ENCODE measurements at regions not wholly inside any gene's neighbourhood (a gene's known extent, or its start where the extent isn't known, plus 50 kb on each side); places are given as distances from the start of the nearest gene placed in this dataset.
"Not testable (repeated sequence)": the region's sequence is repeated elsewhere in the genome, so short reads cannot be mapped to it uniquely, and the experiment has no call there.

- FAIRE-seq: no peak
- POLR2A ChIA-PET: no interaction called here
These were observed 287.1 kb upstream of the SUCLG2 start for GRCh38 chr3:67941433-67942030.

DNA sequence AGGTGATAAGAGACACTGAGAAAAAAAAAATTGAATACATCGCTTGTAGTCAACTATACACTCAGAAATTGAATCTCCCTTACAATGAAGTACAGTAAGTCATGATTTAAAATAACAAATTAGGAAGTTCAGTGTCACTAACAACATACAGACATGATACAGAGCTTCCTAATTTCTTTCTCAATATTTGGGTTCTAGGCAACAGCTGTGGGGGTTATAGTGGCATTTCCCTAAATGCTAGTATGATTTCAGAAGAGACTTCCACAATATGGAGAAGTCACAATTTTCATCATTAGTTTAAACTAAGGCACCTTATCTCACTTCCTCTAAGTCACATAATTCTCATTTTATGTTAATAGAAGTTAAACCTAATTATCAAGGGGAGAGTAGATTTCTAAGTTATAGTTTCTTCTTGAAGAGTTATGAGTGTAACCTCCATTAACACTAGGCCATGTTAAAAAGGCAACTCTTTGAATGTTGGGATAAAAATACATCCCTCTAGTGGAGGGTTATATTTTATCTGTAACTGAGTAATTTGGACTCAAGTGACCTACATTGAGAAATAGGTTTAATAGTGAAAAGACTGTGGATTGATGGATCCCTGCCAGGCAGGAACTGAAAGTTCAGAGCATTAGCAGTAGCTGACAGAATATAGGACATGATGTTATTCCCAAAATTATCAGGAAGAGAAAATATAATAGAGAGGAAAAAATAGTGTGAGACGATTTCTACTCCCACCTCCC lies 286.0 kb upstream of the SUCLG2 start:
- no peak for TF ChIP-seq MAZ (IDR thresholded peaks at IDR 0.05; ENCODE audit: borderline replicate concordance, low read depth, low read length)
- no peak for TF ChIP-seq ZNF302 (CRISPR knock-in tag; IDR thresholded peaks at IDR 0.05)
- no peak for TF ChIP-seq RARB (CRISPR knock-in tag; IDR thresholded peaks at IDR 0.05)
- TF ChIP-seq EHF (CRISPR knock-in tag; IDR thresholded peaks at IDR 0.05): no peak
- TF ChIP-seq NFE2L2 (conservative IDR thresholded peaks at IDR 0.05; ENCODE audit: low read length): no peak
- no peak for TF ChIP-seq FOSB (CRISPR knock-in tag; IDR thresholded peaks at IDR 0.05)
- no peak for TF ChIP-seq SMC3 (IDR thresholded peaks at IDR 0.05)
- DNase-seq (ENCODE audit: low read depth in 1 of 2, low spot score in 1 of 2) (peak in 1 of 2 experiments; percentile 14), FAIRE-seq (no peak), ATAC-seq (peak in 1 of 2 experiments; percentile 47; a peak in 4 of 6 replicates)
- 44% methylated on average over 2 of the region's 2 CpGs for WGBS (ENCODE audit: missing lambda C conversion rate)
- no peak overlapping the region for H3K27ac ChIP-seq
- H3K4me2 ChIP-seq: 0 out of 3 replicates have a peak overlapping the region, but pooled peaks have one; percentile 13
- H3K4me3 ChIP-seq: no peak overlapping the region
- ChIA-PET POLR2A (no interaction called here), CTCF (interaction anchor here (0.8 kb wide), 1 partner anchor 51 kb away, joined by 3 read pairs; no protein-coding TSS in a partner anchor)
- H3K4me1 ChIP-seq: no peaks in the 10 kb centered on the region
- no peaks in the 10 kb centered on the region for H3K9me3 ChIP-seq

More at GRCh38 chr3:67941433-67942030, 287.1 kb upstream of the SUCLG2 start:
- Histone ChIP-seq H3K27ac (no peak overlapping the region), H3K9me3 (no peaks in the 10 kb centered on the region), H3K4me1 (no peaks in the 10 kb centered on the region), H3K4me3 (no peak overlapping the region), H3K4me2 (no peak overlapping the region)
- CTCF ChIA-PET: interaction anchor here (0.8 kb wide), 1 partner anchor 50 kb away, joined by 3 read pairs; no protein-coding TSS in a partner anchor
- DNase-seq (ENCODE audit: low read depth in 1 of 2, low spot score in 1 of 2): no peak
- TF ChIP-seq SREBF2 (IDR thresholded peaks at IDR 0.05) (no peak), MAZ (IDR thresholded peaks at IDR 0.05; ENCODE audit: borderline replicate concordance, low read depth, low read length) (no peak), EP300 (IDR thresholded peaks at IDR 0.05) (no peak), SMC3 (IDR thresholded peaks at IDR 0.05) (no peak), PHF8 (IDR thresholded peaks at IDR 0.05; ENCODE audit: borderline replicate concordance, low read depth) (no peak), RAD21 (conservative IDR thresholded peaks at IDR 0.05 in 1 of 2, IDR thresholded peaks at IDR 0.05 in 1 of 2) (no peak), CEBPB (IDR thresholded peaks at IDR 0.05) (no peak), GATA3 (IDR thresholded peaks at IDR 0.05; ENCODE audit: borderline replicate concordance) (no peak), NFE2L2 (conservative IDR thresholded peaks at IDR 0.05; ENCODE audit: low read length) (no peak), NR3C1 (IDR thresholded peaks at IDR 0.05) (no peak), EHF (CRISPR knock-in tag; IDR thresholded peaks at IDR 0.05) (no peak), FOXS1 (CRISPR knock-in tag; IDR thresholded peaks at IDR 0.05) (no peak), CBX8 (IDR thresholded peaks at IDR 0.05) (no peak), FOSB (CRISPR knock-in tag; IDR thresholded peaks at IDR 0.05) (no peak), HES2 (IDR thresholded peaks at IDR 0.05) (no peak), HOXB5 (CRISPR knock-in tag; IDR thresholded peaks at IDR 0.05) (no peak), POLR2AphosphoS2 (conservative IDR thresholded peaks at IDR 0.05; ENCODE audit: low read length) (no peak)
- ATAC-seq: no peak
- WGBS (ENCODE audit: missing lambda C conversion rate): 62% methylated on average over 3 of the region's 3 CpGs

- no peaks in the 10 kb centered on the region for H3K9me3 ChIP-seq
- CTCF ChIA-PET: no interaction called here
- ATAC-seq (no peak), FAIRE-seq (no peak), DNase-seq (ENCODE audit: low read depth in 1 of 2, low spot score in 1 of 2) (no peak)
- no peak overlapping the region for H3K4me2 ChIP-seq
- no peak overlapping the region for H3K27ac ChIP-seq
- H3K4me1 ChIP-seq: no peaks in the 10 kb centered on the region
- WGBS (ENCODE audit: missing lambda C conversion rate): 93% methylated on average over 1 of the region's 1 CpG
- TF ChIP-seq SMC3 (IDR thresholded peaks at IDR 0.05) (no peak), CHD4 (IDR thresholded peaks at IDR 0.05; ENCODE audit: borderline replicate concordance) (no peak), CBX8 (IDR thresholded peaks at IDR 0.05) (no peak)
- POLR2A ChIA-PET: no interaction called here
- H3K4me3 ChIP-seq: no peak overlapping the region
These were observed 283.2 kb upstream of the SUCLG2 start for GRCh38 chr3:67937498-67938118.

- FAIRE-seq; H3K4me2 ChIP-seq; H3K4me1 ChIP-seq; H3K4me3 ChIP-seq; ATAC-seq; CTCF ChIA-PET; H3K27ac ChIP-seq; POLR2A ChIA-PET; H3K9me3 ChIP-seq; DNase-seq (ENCODE audit: low read depth in 1 of 2, low spot score in 1 of 2): not testable (repeated sequence)
- WGBS (ENCODE audit: missing lambda C conversion rate): 47% methylated on average over 4 of the region's 4 CpGs
These were observed 276.0 kb upstream of the SUCLG2 start for GRCh38 chr3:67930394-67930793.

Data from A549 (cell line).